NOMO-1 treated with dmso at 0.1 percent for 144 hours (cell line): ENCODE measurements at regions not wholly inside any gene's neighbourhood (a gene's known extent, or its start where the extent isn't known, plus 50 kb on each side); places are given as distances from the start of the nearest gene placed in this dataset.
"Not testable (repeated sequence)": the region's sequence is repeated elsewhere in the genome, so short reads cannot be mapped to it uniquely, and the experiment has no call there.

Experiments
- DNase-seq: peaks from one replicate; lab custom pipeline; 2025; ENCODE audit not compliant: unreplicated experiment; lab: John Stamatoyannopoulos, UW

- not testable (repeated sequence) for DNase-seq
Measured at GRCh38 chr10:76815505-76815904, 822.1 kb downstream of the KCNMA1 start.

GRCh38 chr10:76811430-76811829, 826.2 kb downstream of the KCNMA1 start:
- DNase-seq: no peak

GRCh38 chr10:76788452-76788811, 849.2 kb downstream of the KCNMA1 start:
- DNase-seq: no peak

GRCh38 chr10:76787746-76788451, 849.7 kb downstream of the KCNMA1 start:
- no peak for DNase-seq

GRCh38 chr10:76786504-76787072, 851.0 kb downstream of the KCNMA1 start:
- DNase-seq: no peak

- DNase-seq: peak; percentile 24
Measured at GRCh38 chr10:76784076-76784475, 853.5 kb downstream of the KCNMA1 start.

- no peak for DNase-seq
Measured at GRCh38 chr10:76779796-76780301, 857.8 kb downstream of the KCNMA1 start.

- DNase-seq: no peak
Measured at GRCh38 chr10:76778914-76779795, 858.5 kb downstream of the KCNMA1 start.

GRCh38 chr10:76774987-76775603, 862.5 kb downstream of the KCNMA1 start:
- DNase-seq: no peak

GRCh38 chr10:76769582-76769981, 868.0 kb downstream of the KCNMA1 start:
- DNase-seq: no peak

- DNase-seq: no peak
Measured at GRCh38 chr10:76769161-76769560, 868.4 kb downstream of the KCNMA1 start.

- DNase-seq: no peak
Measured at GRCh38 chr10:76766682-76767081, 870.9 kb downstream of the KCNMA1 start.

GRCh38 chr10:76764921-76765320, 872.7 kb downstream of the KCNMA1 start:
- not testable (repeated sequence) for DNase-seq

- DNase-seq: no peak
Measured at GRCh38 chr10:76764177-76764576, 873.4 kb downstream of the KCNMA1 start.

GRCh38 chr10:76763376-76763775, 874.2 kb downstream of the KCNMA1 start:
- DNase-seq: no peak

- no peak for DNase-seq
Measured at GRCh38 chr10:76759681-76760080, 877.9 kb downstream of the KCNMA1 start.

GRCh38 chr10:76743169-76743568, 894.4 kb downstream of the KCNMA1 start:
- DNase-seq: no peak

- no peak for DNase-seq
Measured at GRCh38 chr10:76740514-76740913, 897.1 kb downstream of the KCNMA1 start.

- DNase-seq: no peak
Measured at GRCh38 chr10:76738991-76739390, 898.6 kb downstream of the KCNMA1 start.

- no peak for DNase-seq
Measured at GRCh38 chr10:76736815-76737618, 900.6 kb downstream of the KCNMA1 start.
